GM19240 (cell line): ENCODE measurements at regions not wholly inside any gene's neighbourhood (a gene's known extent, or its start where the extent isn't known, plus 50 kb on each side); places are given as distances from the start of the nearest gene placed in this dataset.
"Not testable (repeated sequence)": the region's sequence is repeated elsewhere in the genome, so short reads cannot be mapped to it uniquely, and the experiment has no call there.

ENCODE experiments used
- DNase-seq: peaks from one replicate; pipeline ENCODE4 v3.0.0; 2011; ENCODE audit warnings: low spot score; ENCODE audit not compliant: insufficient read length

DNA sequence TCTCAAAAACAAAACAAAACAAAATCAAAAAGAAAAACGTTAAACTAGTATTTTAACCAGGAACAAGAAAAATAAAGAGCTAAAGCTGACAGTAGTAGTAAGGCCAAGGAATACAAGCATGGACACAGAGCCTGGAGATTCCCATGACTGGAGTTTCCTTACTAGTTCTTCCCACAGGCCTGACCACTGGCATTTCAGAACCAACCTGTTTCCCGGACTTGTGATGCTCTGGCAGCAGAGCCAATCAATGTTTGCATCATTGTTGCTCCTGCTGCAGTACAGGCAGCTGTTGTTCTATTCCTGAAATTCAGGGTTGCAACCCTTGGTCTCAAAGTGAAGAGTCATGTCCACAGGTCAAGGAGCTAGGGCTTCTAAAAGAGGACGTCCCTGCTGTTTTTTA, 111.3 kb upstream of the WARS2 start:
- DNase-seq, result no peak

DNA sequence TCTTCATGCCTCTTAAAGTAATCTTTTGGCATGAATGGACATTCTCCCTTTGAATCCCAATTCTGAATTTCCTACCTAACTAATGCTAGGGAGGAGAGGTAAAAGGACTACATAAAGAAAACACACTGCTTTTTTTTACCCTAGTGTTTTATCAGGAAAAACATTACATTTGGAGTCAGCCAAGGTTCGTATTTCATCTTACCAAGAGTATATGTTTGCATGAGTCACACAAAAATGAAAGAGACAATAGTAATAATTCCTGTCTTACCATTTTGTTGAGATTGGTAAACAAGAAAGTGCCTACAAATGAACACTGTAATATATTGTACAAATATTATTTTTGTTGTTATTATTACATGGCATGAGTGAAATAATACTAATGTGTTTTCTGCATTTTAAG, 112.9 kb upstream of the WARS2 start:
- no peak for DNase-seq

DNA sequence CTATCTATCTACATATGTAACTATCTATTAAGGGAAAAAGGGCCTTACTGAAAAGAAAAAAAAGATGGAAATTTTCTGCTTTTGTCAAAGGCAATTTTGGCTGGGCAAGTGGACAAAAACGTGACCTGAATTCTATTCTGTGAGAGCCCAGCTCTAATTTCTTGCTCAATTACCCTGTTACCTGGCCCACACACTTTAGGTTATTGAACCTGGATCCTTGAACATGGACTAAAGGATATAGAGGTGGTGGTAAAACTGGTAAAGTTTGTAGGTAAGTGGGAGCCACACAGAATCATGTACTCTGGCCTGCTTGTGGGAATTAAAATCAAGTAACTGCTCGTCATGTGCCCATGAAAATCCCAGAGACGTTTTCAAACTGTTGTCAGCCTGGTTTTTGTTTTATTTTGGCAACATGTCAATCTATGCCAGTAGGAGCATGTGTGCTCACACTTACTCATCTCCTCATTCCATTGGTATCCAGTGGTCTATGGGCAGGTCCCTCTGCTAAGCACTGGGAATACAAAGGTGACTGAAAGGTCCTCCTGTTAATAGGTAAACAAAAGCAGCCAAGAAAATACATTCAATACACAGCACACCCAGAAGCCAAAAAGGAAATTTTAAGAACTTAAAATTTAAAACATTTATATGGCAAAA, 113.7 kb upstream of the WARS2 start:
- no peak for DNase-seq

DNA sequence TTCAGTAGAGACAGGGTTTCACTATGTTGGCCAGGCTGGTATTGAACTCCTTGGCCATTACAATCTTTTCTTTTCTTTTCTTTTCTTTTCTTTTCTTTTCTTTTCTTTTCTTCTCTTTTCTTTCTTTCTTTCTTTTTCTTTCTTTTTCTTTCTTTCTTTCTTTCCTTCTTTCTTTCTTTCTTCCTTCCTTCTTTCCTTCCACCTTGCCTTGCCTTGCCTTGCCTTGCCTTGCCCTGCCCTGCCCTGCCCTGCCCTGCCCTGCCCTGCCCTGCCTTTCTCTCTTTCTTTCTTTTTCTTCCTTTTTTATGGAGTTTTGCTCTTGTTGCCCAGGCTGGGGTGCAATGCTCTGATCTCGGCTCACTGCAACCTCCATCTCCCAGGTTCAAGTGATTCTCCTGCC, 112.5 kb upstream of the HAO2 start:
- DNase-seq, result not testable (repeated sequence)

DNA sequence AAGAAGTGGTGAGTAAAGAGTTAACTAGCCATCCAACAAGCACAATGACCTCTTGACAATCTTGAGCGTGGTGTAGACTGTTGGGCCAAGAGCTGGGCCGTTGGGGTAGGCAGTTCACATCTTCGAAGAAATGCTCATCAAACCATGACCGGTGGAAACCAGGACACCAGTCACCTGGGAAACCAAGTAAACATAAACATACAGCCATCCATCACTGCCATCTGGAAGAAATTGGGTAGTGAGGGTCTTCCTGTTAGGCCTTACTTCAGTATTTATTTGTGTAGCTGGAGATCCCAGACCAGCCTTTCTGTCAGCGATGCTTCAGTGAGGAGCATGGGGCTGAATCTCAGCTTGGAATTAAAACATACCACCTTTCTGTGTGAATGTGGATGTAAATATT, 108.1 kb upstream of the HAO2 start:
- DNase-seq, result no peak

DNA sequence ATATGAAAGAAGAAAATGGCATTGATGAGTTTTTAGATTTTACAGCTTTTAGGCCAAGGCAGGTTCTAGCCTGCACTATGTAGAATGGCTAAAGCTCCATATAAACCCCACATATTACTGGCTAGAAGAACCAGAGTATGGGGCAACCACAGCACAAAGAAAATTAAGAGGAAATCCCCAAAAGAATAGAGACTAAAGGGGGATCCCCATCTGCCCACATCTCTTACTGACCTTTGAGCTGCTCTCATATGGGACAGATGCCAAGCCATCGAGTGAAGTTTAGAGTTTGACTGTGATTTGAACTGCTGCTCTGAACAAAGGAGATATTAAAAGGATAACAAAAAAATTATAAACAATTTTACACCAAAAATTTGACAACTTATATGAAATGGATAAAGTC, 102.2 kb upstream of the HAO2 start:
- DNase-seq, result peak; percentile 6

DNA sequence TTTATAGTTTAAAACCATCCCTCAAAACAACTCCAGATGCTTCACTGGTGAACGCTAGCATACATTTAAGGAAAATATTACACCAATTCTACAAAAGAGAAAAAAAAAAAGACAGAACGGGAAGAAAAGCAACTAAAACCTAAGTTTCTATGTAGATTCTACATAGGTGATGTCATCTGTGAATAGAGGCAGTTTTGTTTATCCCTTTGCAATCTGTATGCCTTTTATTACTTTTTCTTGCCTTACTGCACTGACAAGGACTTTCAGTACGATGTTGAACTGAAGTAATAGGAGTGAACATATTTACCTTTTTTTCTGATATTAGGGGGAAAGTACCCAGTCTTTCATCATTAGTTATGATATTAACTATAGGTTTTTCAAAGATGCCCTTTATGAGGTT, 101.7 kb upstream of the HAO2 start:
- no peak for DNase-seq

DNA sequence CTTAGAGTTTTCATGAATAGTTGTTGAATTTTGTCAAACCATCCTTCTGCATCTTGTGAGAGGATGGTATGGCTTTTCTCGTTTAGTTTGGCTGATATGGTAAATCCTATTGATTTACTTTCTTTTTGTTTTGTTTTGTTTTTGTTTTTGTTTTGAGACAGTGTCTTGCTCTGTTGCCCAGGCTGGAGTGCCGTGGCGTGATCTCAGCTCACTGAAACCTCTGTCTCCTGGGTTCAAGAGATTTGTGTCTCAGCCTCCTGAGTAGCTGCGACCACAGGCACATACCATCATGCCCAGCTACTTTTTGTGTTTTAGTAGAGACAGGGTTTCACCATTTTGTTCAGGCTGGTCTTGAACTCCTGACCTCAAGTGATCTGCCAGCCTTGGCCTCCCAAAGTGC, 101.3 kb upstream of the HAO2 start:
- not testable (repeated sequence) for DNase-seq

DNA sequence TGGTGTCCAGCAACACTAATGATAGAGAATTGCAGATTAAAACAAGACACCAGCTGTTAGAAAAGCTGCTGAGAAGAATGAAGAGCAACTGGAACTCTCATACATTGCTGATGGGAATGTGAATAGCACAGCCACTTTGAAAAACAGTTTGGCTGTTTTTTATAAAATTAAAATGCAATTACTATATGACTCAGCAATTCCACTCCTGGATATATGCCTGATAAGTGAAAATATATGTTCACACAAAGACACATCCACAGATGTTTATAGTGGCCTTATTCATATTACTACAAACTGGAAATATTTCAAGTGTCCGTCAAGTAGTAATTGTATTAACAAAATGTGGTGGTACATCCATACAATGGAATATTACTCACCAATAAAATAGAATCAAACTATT, 99.7 kb upstream of the HAO2 start:
- no peak for DNase-seq

DNA sequence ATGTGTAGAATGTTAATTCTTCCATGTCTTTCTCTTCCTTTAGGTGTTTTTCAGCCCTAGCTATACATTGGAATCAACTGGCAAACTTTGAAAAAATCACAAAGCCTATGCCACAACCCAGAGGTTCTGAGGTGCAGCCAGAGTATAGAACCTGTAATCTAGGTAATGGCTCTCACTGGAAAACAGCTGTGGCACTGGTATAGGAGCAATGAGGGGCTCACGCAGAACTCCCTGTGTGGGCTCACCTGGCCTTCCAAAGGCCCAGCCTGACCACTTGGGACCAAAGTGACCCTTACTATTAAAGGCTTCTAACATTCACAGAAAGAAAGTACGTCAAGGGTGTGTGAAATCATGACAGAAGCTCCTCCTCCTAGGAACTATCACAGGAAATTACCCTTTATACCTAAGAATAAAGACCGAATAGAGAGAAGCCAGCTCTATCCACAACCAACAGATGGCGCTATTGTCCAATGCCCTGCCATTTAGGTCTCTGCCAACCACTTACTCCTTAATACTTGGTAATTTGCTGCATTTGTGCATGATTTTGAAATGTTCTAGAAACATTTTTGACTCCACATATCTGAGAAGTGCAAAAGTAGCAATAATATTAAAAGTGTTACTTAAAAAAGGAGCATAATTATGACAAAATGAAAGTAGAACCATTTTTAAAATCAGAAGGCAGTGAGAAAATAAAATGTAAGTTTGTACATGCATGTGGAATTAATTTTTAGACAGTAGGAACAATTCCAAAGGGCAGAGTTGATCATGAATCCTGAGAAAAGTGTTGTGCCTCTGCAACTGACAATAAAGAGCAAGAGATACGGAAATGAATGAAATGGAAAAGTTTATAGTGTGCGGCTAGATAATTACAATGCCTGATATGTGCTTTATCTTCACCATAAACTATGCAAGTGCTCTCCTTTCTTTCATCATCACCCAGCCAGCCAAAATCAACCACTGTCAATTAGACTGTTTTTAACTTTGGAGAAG, 93.1 kb upstream of the HAO2 start:
- DNase-seq, result no peak

DNA sequence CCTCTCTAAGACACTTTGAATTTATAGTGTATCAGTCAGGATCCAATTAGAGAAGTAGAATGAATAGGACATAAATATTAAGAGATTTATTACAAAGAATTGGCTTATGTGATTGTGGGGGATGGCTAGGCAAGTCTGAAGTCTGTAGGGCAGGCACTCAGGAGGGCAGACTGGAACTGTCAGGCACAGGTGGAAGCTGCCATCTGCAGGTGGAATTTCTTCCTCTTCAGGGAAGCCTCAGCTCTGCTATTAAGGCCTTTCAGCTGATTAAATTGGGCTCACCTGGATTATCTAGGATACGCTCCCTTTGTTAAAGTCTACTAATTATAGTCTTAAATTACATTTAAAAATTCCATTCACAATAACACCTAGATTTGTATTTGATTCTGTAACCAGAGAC, 92.0 kb upstream of the HAO2 start:
- DNase-seq, result no peak

DNA sequence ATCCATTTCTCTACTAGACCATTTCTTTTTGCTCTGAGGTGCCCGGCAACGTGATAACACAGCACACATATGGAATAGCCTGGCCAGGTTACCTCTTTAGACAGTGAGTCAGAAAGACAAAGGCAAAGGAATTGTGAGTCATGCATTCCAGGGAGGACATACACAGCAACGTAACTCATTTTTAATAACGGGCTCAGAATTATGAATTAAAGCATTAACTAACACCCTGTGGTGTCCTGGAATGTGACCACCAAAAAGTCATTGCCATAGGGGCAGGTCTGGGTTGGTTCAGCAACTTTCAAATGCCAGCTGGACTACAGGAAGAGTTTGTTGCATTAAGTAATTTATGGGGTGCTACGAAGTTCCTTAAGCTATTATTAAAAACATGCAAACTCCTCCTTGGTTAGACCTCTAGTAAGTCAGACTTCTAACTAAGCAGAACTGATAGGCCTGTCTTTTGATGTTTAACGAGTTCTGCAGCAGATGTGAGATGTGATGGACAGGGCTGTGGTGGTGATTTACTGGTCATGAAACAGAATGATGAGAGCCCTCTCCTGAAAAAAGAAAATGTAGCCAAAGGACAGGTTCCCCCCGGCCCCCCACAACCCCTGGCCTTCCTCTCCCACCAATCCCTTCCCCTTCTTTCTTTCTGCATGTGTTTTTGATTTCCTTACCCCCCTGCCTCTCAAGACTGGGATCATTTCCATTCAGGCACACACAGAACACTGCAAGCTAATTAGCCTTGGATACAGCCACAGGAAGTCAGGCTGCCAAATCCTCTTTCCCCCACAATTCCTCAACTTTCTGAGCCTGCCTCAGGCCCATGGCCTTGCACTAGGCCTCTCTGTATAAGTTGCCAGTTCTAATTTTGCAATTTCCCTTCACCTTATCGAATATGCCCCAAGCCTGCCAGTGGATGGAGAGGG, 88.9 kb upstream of the HAO2 start:
- no peak for DNase-seq

DNA sequence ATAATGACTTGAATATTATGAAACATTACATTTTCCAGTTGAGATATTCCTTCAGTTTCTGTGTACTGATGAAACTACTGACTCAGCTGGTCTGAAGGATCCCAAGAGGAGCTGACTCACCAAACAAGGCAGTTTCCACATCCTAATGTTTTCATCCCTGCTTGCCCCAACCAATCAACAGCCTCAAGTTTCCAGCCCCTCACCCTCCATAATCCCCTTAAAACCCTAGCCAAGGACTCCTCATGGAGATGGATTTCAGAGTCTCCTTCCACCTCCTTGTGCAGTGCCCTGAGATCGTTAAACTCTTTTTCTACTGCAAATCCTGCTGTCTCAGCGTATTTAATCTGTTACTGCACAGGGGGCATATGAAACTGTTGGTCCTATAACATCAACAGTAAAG, 83.1 kb upstream of the HAO2 start:
- DNase-seq, result no peak

DNA sequence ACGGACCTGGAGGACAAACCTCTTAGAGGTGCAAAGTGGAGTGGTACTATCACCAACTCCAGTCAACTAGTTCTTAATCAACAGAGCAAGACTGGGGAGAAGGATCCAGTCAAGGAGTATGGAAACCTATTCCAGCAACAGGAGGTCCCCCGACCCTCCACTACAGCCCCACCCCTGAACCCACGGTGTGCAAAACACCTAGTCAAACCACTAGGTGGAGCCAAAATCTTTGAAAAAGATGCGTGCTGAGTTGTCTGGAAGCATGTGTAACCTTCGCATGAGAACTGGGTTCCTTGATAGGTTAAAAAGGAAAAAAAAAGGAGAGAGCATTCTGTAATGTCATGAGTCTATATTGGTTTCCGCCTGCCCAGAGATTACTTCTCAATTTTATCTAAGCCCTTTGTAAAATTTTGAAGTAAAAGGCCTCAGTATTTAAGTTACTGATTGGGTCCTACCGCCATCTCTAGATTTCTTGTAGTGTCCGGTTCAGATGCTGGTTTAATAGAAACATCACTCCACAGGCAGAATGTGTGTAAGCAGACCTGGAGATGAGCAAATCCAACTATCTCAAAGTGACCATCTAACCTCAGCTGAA, 81.9 kb upstream of the HAO2 start:
- DNase-seq, result peak; percentile 23

DNA sequence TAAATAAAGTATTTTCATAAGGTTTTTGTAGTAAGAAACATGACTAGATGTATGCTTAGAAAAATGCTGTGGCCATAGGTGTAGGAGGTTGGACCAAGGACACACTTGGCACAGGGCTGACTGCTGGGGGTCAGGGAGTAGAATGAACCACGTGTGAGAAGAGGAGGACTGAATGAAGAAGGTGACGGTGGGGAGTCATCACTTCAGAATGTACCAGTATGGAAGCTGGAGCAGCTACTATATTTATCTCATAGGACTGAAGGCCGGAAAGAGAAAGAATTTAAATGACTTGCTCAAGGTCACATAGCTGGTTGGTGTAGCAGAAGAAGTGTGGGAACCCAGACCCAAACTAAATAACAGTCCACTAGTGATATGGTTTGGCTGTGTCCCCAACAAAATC, 79.8 kb upstream of the HAO2 start:
- DNase-seq, result no peak

DNA sequence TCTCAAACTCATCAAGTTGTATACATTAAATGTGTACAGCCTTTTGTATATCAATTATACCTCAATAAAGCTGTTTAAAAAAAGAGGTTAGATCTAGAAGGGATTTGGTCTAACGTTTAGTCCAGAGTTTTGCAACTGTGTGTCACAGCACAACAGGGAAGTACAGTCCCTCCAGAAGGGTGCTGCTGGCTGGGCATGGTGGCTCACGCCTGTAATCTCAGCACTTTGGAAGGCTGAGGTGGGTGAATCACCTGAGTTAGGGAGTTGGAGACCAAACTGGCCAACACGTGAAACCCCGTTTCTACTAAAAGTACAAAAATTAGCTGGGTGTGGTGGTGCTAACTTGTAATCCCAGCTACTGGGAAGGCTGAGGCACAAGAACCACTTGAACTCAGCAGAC, 78.3 kb upstream of the HAO2 start:
- DNase-seq, result no peak

DNA sequence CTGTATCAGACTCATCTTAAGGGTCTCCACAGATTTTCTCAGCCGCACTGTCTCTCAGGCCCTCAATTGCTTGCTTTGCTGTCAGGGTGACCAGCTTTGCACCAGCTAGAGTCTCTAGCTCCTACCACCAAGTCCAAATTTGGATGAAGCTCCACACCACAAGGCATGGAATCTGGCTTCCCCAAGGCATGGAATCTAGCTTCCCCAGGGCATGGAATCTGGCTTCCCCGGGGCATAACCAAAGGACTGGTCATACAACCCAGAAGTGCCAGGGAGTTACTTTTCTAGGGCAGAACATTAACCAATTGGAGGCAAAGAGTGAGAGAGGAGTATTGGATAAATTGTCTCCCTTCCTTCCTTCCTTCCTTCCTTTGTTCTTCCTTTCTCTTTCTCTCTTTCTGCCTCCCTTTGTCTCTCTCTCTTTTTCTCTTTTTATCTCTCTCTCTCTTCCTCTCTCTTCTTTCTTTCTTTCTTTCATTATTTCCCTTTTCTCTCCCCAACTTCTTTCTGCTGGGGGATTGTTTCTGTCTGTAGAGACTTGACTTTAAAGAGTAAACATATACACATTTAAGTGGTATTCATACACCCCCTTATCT, 76.9 kb upstream of the HAO2 start:
- no peak for DNase-seq

DNA sequence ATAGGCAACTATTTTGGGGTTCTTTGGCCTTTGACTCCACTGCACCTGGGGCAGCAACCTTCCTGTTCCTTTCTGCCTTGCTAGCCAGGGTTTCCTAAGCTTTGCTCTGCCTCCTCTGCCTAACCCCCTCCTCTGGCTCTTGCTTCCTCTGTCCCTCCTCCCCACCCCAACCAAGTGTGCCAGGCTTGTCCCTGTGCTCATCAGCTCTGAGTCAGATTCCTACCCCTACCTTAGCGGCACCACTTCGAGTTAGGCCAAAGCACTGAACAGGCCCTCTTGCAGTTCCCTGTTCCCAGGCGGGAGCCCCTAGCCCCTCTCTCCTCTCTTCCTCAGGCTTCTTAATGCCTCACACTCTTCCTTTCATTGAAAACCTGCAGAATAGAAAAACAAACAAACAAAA, 74.8 kb upstream of the HAO2 start:
- DNase-seq, result no peak

DNA sequence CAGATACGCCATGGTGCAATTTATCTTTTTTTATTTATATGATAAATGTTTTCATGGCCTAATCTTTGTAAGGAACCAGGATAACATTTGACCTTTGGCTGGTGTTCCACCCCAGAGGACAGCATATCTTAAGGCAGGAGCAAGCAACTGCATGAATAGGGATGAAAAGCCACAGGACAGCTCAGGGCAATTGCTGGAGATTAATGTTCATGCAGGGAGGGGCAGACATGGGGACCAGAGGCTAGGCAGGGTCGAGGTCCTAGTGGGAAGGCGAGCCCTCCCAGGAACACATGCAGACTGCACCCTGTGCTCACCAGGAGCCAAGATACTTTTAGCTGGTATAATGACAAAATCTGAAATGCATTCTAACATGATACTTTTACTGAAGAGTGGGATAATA, 74.4 kb upstream of the HAO2 start:
- no peak for DNase-seq

DNA sequence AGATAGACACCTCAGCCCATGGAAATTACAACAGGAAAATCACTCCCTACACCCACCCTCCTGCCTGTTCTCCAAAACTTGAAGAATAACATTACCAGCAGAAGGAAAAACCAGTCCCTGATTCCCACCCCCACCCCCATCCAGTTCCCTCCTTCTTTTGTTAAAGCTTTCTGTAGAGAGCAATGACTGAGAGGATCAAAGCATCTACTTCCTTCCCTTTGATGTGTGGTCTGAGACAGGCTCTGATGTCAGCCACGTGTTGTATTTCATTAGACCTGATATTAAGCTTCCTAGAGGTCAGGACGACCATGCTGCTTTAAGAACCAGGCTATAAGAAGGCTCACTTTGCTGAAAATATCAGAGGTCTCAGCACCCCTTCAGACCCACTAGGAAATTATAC, 73.9 kb upstream of the HAO2 start:
- DNase-seq, result no peak

DNA sequence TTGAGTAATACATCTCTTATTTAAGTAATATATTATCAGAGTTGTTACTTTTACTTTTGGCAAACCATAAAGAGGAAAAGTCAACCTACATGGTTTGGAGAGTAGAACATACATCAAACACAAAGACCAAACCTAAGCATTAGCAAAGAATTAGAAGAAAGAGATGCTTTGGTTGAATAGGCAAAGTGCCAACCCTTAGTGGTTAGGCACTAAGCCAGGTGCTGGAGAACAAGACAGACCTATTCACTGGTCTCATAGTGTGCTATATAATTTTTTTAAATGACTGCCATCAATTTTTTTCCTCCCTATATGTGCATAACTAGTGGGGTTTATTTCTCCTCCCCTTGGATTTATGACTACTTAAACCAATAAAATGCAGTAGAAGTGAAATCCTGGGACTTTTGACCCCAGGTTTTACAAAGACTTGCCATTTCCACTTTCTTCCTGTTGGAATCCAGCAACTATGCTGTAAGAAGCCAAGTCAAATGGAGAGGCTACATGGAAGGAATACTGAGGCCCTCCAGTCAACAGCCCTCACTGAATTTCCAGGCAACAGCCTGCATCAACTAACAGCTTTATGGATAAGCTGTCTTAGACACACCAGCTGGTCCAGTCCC, 69.8 kb upstream of the HAO2 start:
- no peak for DNase-seq
